ENCODE measurements at regions not wholly inside any gene's neighbourhood (a gene's known extent, or its start where the extent isn't known, plus 50 kb on each side); places are given as distances from the start of the nearest gene placed in this dataset.

DNA sequence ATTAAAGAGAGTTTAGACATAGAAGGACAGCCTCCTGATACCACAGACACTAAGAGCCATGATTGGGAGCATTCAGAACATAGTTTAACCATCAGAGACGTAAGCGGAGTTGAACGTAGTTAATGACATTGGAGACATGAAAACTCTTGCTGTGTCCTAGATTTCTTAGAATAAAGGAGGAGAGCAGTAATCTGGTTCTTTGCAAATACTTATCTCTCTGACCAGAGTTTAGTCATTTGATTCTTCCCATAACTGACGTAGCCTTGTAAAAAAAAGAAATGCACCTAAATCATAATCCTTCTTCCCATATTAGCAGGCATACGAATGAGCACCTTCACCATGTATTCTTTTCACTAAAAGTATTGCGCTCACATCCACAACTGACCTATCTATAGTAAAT, 433.3 kb upstream of the SMC2 start:
- TF ChIP-seq, protein P1, sequence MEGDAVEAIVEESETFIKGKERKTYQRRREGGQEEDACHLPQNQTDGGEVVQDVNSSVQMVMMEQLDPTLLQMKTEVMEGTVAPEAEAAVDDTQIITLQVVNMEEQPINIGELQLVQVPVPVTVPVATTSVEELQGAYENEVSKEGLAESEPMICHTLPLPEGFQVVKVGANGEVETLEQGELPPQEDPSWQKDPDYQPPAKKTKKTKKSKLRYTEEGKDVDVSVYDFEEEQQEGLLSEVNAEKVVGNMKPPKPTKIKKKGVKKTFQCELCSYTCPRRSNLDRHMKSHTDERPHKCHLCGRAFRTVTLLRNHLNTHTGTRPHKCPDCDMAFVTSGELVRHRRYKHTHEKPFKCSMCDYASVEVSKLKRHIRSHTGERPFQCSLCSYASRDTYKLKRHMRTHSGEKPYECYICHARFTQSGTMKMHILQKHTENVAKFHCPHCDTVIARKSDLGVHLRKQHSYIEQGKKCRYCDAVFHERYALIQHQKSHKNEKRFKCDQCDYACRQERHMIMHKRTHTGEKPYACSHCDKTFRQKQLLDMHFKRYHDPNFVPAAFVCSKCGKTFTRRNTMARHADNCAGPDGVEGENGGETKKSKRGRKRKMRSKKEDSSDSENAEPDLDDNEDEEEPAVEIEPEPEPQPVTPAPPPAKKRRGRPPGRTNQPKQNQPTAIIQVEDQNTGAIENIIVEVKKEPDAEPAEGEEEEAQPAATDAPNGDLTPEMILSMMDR (conservative IDR thresholded peaks at IDR 0.05): no peak
- TF ChIP-seq EZH2 (IDR thresholded peaks at IDR 0.05; ENCODE audit: low read depth): no peak

All from PC-9 (cell line).